Lower lobe of right lung (tissue), 2 donors: ENCODE measurements at regions not wholly inside any gene's neighbourhood (a gene's known extent, or its start where the extent isn't known, plus 50 kb on each side); places are given as distances from the start of the nearest gene placed in this dataset.

Experiments used
- ATAC-seq, 2 donors: fragments of 200-7000 bp; cut with Tn5 transposase; one replicate each; pipeline ENCODE4 v1.9.1; 2020 to 2022; ENCODE audit warnings: mild to moderate bottlenecking in 2 of 2, moderate library complexity in 2 of 2
- DNase-seq: peaks from one replicate; pipeline ENCODE4 v3.0.0-alpha.2; 2020
- H3K27ac ChIP-seq: fragments of 200-600 bp; one replicate; pipeline ENCODE4 v1.8.0; 2022
- H3K27me3 ChIP-seq: fragments of 200-600 bp; one replicate; pipeline ENCODE4 v1.8.0; 2022; ENCODE audit warnings: low read depth
- H3K36me3 ChIP-seq: fragments of 200-600 bp; one replicate; pipeline ENCODE4 v1.8.0; 2022; ENCODE audit warnings: mild to moderate bottlenecking
- H3K4me1 ChIP-seq: fragments of 200-600 bp; one replicate; pipeline ENCODE4 v1.8.0; 2022
- H3K4me3 ChIP-seq: fragments of 200-600 bp; one replicate; pipeline ENCODE4 v1.8.0; 2022; ENCODE audit warnings: mild to moderate bottlenecking
- H3K9me3 ChIP-seq: fragments of 200-600 bp; one replicate; pipeline ENCODE4 v1.8.0; 2022
- CTCF ChIP-seq: fragments of 200-600 bp; IDR thresholded peaks from one replicate; pipeline ENCODE4 v1.8.0; 2022; ENCODE audit warnings: antibody characterized with exemption, mild to moderate bottlenecking
- intact Hi-C: fragments of 100-400 bp; cut with DNase I; formaldehyde crosslinking; loops from one replicate; pipeline ENCODE4 v1.11.0; 2022
- donor health status: DM: no; HTN: yes; CAD: no; lungs with severe emphysema.

GRCh38 chr5:13640270-13640669, 304.2 kb downstream of the DNAH5 start:
- TF ChIP-seq CTCF, result no peak
- Histone ChIP-seq H3K27me3 (no peaks in the 10 kb centered on the region), H3K27ac (no peak overlapping the region), H3K9me3 (no peaks in the 10 kb centered on the region), H3K36me3 (no peaks in the 10 kb centered on the region), H3K4me1 (no peaks in the 10 kb centered on the region), H3K4me3 (no peak overlapping the region)
- ATAC-seq, result no peak
- intact Hi-C loops, result no loop called here
- DNase-seq, result no peak

DNA sequence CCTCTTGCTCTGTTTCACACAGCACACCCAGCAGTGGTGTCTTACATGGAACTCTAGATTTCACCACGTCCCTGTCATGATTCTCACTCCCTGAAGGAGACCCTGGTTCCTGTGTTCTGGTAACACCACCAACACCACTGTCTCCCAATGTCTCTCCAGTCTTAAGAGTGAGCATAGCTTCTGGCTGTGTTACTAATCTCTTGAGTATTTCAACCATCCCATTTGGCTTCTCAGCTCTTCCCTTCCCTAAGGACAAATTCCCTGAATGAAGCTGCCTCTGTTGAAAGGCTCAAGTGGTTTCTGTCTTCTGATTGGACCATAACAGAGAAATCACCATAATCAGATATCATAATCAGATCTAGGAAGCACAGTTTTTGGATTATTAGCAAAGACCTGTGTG, 311.8 kb downstream of the DNAH5 start:
- no peak for DNase-seq
- H3K9me3 ChIP-seq, result no peaks in the 10 kb centered on the region
- H3K4me1 ChIP-seq, result no peaks in the 10 kb centered on the region
- H3K27ac ChIP-seq, result no peak overlapping the region
- intact Hi-C loops, result no loop called here
- ATAC-seq, result no peak
- no peaks in the 10 kb centered on the region for H3K27me3 ChIP-seq
- TF ChIP-seq CTCF, result no peak
- H3K36me3 ChIP-seq, result no peaks in the 10 kb centered on the region
- no peak overlapping the region for H3K4me3 ChIP-seq

- no peak for TF ChIP-seq CTCF
- intact Hi-C loops, result no loop called here
- ATAC-seq, result no peak
These were observed 315.3 kb downstream of the DNAH5 start for GRCh38 chr5:13629218-13629617.

DNA sequence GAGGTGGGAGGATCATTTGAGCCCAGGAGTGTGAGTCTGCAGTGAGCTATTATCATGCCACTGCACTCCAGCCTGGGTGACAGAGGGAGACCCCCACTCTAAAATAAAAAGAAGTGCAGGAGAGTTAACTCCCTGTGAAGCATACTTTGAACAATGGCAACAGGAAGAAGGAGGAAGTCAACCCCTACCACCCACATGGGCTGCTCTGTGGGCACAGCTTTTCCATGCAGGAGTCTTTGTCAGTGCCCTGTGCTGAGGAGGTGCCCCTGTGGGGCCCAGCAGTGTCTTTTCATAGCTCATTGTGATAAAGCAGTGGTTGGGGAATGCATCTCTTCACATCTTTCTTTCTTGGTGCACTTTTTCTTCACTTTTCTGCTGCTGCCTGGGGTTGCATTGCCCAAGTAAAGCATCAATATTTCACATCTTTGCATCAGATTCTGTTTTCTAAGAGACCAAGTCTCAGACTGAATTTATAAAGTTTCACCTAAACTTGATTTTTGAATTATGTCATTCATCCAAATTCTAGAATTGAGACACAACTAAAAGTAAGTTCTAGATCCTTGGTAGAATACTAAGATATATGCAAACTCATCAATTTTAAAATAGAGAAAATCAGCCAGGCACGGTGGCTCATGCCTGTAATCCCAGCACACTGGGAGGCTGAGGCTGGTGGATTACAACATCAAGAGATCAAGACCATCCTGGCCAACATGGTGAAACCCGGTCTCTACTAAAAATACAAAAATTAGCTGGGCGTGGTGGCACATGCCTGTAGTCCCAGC, 316.6 kb downstream of the DNAH5 start:
- DNase-seq, result no peak
- H3K27me3 ChIP-seq, result no peaks in the 10 kb centered on the region

More at GRCh38 chr5:13629218-13629617, 315.3 kb downstream of the DNAH5 start:
- no peaks in the 10 kb centered on the region for H3K4me1 ChIP-seq
- H3K27me3 ChIP-seq, result no peaks in the 10 kb centered on the region
- no peak overlapping the region for H3K4me3 ChIP-seq
- no peak overlapping the region for H3K27ac ChIP-seq
- H3K36me3 ChIP-seq, result no peaks in the 10 kb centered on the region
- no peak for DNase-seq
- no peaks in the 10 kb centered on the region for H3K9me3 ChIP-seq

DNA sequence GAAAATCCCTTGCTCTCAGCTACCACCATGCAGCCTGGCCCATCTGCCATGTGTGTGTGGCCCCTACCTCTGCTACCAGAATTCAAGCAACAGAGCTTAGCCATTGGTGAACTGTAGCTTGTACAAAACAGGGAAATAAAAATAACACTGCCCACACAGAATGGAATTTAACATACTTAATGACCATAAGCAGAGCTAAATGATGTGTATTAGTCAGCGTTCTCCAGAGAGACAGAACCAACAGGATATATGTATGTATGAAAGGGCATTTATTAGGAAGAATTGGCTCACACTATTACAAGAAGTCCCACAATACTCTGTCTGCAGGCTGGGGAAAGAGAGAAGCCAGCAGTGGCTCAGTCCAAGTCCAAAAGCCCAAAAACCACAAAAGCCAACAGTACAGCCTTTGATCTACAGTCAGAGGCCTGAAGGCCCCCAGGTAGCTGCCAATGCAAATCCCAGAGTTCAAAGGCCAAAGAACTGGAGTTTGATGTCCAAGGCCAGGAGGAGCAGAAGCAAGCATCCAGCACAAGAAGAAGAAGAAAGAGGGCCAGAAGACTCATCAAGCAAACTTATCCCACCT, 318.8 kb downstream of the DNAH5 start:
- no peak for DNase-seq
- no peak for TF ChIP-seq CTCF
- Histone ChIP-seq H3K27me3 (no peaks in the 10 kb centered on the region), H3K9me3 (no peaks in the 10 kb centered on the region), H3K4me3 (no peak overlapping the region), H3K27ac (no peak overlapping the region), H3K36me3 (no peaks in the 10 kb centered on the region), H3K4me1 (no peaks in the 10 kb centered on the region)
- no peak for ATAC-seq
- intact Hi-C loops, result no loop called here

More for the DNA sequence above, 316.6 kb downstream of the DNAH5 start:
- Histone ChIP-seq H3K4me3 (no peak overlapping the region), H3K9me3 (no peaks in the 10 kb centered on the region), H3K4me1 (no peaks in the 10 kb centered on the region), H3K27ac (no peak overlapping the region), H3K36me3 (no peaks in the 10 kb centered on the region)
- intact Hi-C loops, result no loop called here
- ATAC-seq, result no peak
- TF ChIP-seq CTCF, result no peak
